WTC11 (cell line): ENCODE measurements at regions not wholly inside any gene's neighbourhood (a gene's known extent, or its start where the extent isn't known, plus 50 kb on each side); places are given as distances from the start of the nearest gene placed in this dataset.

ENCODE experiments used
- CTCF ChIP-seq: fragments of 200-600 bp; IDR thresholded peaks from 2 replicates; pipeline ENCODE4 v1.8.0; 2022; ENCODE audit warnings: antibody characterized with exemption
- FOXP4 ChIP-seq: sonication (generic); formaldehyde crosslinking; IDR thresholded peaks from 2 replicates; pipeline ENCODE4 v1.8.0; 2022; ENCODE audit warnings: mild to moderate bottlenecking, missing genetic modification reagents
- NR2C2 ChIP-seq: sonication (generic); formaldehyde crosslinking; IDR thresholded peaks from 2 replicates; pipeline ENCODE4 v1.8.0; 2022; ENCODE audit warnings: mild to moderate bottlenecking, missing genetic modification reagents
- ZNF121 ChIP-seq: sonication (generic); formaldehyde crosslinking; IDR thresholded peaks from 2 replicates; pipeline ENCODE4 v1.8.0; 2023; ENCODE audit warnings: missing genetic modification reagents

- TF ChIP-seq CTCF (no peak), ZNF121 (no peak), NR2C2 (no peak), FOXP4 (CRISPR knock-in tag) (no peak)
These were observed 1106.6 kb upstream of the LCORL start for GRCh38 chr4:19128176-19128575.
